ENCODE measurements at regions not wholly inside any gene's neighbourhood (a gene's known extent, or its start where the extent isn't known, plus 50 kb on each side); places are given as distances from the start of the nearest gene placed in this dataset.
"Not testable (repeated sequence)": the region's sequence is repeated elsewhere in the genome, so short reads cannot be mapped to it uniquely, and the experiment has no call there.

DNA sequence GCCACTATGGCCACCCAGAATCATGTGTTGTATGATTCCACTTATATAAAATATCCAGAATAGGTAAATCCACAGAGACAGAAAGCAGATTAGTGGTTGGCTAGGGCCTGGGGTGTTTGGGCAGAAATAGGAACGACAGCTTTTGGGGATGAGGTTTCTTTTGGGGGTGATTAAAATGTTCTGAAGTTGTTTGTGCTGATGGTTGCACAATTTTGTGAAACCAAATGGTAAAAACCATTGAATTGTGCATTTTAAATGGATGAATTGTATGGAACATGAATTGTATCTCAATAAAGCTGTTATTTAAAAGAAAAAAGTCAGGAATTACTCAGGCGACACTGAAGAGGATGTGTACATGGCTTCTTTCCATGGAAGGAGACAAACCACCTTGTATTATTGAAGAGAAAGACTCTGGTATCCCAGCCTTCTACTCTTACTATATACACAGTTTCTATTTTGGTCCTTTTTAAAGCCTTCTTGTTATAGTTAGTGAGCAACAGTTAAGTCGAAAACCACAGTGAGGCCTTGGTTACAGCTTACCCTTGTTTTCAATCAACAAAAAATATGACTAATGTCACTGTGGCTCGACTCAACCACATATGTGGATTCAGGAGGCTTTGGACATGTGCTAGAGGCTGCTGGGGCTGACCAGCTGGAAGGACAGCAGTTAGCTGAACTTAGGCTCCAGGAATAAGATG lies 57.1 kb upstream of the KMT2E start:
- peak in 1 of 2 donors; percentile 85 for DNase-seq (ENCODE audit: low read depth in 2 of 2)

DNA sequence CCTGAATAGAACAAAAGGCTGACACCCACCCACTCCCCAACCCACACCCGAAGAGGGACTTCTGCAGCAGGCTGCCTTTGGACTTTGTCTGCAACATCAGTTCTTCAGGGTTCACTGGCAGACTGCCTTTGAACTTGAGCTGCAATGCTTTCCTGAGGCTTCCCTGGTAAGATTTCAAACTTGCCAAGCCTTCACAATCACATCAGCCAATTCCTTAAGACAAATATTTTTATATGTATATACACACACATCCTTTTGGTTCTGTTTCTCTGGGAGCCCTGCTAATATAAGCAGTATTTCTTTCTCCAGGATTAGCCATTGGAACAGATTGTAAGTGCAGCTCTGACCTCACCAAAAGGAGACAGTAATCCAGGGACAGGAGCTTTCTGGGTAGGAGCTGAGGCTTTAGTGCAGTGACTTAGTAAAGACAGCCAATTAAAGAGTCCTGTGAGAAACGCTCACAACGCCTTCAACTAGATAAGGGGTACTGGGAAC lies 55.6 kb upstream of the KMT2E start:
- no peak for DNase-seq (ENCODE audit: low read depth in 2 of 2)

DNA sequence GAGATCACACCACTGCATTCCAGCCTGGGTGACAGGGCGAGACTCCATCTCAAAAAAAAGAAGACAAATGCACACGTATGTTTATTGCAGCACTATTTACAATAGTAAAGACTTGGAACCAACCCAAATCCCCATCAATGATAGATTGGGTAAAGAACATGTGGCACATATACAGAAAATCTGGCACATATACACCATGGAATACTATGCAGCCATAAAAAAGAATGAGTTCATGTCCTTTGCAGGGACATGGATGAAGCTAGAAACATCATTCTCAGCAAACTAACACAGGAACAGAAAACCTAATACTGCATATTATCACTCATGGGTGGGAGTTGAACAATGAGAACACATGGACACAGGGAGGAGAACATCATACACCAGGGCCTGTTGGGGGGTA lies 54.5 kb upstream of the KMT2E start:
- DNase-seq (ENCODE audit: low read depth in 2 of 2): not testable (repeated sequence)

DNA sequence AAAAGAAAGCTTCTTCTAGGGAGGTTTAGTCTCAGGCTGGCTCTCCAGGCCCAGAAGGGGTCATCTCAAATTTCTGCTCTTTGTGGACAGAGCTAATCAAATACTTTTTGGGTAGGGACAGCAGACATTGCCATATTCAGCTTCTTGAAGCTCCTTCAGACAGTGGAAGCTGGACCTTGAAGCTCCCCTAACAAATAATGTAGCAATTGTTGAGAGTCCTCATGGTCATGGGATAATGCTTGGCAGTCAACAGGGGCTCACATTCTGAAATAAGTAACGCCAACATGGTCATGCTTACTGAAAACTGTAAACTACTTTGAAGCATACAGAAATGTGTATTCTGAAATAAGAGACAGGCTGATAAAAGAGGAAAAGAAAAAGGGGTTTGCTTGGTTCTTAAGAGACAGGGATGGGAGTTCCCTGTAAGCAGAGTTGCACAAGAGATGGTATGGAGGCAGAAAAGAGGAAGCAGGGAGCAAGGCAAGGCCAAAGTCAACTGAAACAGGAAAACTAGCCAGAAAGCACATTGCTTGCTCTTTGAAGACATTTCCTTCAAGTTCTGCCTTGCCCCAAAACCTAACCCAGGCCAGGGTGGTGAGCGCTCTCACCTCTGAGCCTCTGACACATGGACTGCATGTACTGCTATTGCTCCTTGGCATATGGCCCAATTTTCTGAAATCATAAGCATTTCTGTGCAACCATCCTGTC lies 53.1 kb upstream of the KMT2E start:
- DNase-seq (ENCODE audit: low read depth in 2 of 2): peak; percentile 53 to 75

DNA sequence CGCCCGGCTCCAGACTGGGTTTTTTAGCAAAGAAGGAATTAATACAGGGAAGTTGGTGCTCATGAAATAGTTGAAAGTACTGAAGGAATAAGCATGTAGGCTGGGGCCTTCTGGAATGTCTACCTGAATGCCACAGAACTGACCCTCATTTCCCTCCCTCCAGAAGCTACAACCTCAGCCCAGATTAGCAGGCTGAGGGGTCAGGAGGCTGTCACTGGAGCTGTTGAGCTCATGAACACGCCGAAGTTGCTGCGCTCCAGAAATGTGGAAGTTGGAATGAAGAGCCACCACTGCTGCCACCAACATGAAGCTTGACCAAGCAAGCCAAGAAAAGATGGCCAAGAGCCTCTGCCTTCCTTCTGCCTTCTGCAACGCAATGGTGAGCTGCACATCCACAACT lies 52.2 kb upstream of the KMT2E start:
- DNase-seq (ENCODE audit: low read depth in 2 of 2): no peak

DNA sequence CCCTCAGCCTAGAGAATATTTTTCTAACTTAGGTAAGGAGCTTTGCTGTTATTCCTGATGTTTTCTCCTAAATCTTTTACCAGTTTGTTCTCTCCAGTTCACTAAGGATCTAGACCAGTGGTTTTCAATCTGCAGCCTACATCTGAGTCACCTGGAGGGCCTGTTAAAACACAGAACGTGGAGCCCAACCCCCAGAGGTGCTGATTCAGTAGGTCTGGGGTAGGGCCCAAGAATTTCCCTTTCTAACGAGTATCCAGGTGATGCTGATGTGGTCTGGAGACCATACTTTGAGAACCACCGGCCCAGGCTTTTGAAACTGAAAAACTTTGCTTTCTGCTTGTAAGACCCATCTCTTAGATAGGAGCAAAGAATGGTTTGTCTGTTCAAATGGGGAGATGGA lies 51.2 kb upstream of the KMT2E start:
- no peak for DNase-seq (ENCODE audit: low read depth in 2 of 2)

DNA sequence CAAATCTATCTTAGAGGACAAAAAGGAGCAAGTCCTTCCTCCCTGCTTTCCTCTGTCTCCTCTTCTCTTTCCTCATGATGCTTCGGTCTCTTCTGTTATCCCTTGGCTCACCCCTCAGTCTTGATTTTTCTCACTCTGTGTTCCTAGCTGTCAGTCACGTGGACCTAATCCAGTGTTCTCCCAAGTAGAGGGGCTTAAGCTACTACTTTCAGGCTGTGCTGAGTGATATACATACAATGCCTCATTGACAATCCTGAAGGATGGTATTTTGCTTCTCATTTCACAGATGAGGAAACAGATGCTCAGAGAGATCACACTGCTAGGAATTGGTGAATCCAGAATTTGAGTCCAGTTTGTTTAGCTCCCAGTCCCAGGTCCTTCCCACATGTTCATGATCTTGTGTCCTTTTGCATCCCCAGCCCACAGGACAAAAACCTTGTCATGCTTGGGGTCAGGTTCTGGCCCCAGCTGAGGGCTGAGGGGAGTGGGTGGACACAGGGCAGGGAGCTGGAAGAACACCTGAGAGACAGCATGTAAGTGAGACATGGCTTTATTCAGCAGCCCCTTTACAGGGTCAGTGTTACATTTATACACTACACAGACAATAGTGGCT lies 50.5 kb upstream of the KMT2E start:
- DNase-seq (ENCODE audit: low read depth in 2 of 2): no peak

DNA sequence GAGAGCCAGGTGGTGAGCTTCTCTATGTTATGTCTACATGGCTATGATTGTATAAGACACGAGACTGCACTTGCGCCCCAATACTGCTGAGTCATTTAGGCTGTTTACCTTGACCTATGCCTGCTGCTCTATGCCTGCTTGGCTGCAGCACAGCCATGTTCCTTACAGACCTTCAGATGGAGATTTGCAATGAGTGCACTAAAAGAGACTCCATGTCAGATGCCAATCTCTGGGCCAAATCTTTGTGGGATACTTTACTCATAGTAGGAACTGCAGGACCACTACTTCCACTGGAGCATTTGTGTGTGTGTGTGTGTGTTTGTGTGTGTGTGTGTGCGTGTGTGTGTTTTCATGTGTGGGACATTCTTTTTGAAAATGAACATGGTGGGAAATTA lies 50.0 kb upstream of the KMT2E start:
- peak; percentile 94 to 95 for DNase-seq (ENCODE audit: low read depth in 2 of 2)
